HepG2 (cell line): ENCODE measurements at regions not wholly inside any gene's neighbourhood (a gene's known extent, or its start where the extent isn't known, plus 50 kb on each side); places are given as distances from the start of the nearest gene placed in this dataset.

Experiments used
- CEBPZ ChIP-seq: IDR thresholded peaks from 2 replicates; pipeline ENCODE4 v1.6.1; 2012; ENCODE audit warnings: low read length, improper control_type of control experiment
- CENPT ChIP-seq: sonication (generic); formaldehyde crosslinking; IDR thresholded peaks from 2 replicates; pipeline ENCODE4 v1.8.0; 2022; ENCODE audit warnings: low read depth, mild to moderate bottlenecking, moderate library complexity, missing genetic modification reagents
- ELF3 ChIP-seq: IDR thresholded peaks from 2 replicates; pipeline ENCODE4 v1.6.1; 2016; ENCODE audit warnings: missing genetic modification reagents, missing compliant biosample characterization
- HOXA9 ChIP-seq: sonication (generic); formaldehyde crosslinking; IDR thresholded peaks from 2 replicates; pipeline ENCODE4 v1.8.1; 2022; ENCODE audit warnings: missing genetic modification reagents, mild to moderate bottlenecking, moderate library complexity, borderline replicate concordance
- MYNN ChIP-seq: sonication (generic); formaldehyde crosslinking; IDR thresholded peaks from 2 replicates; pipeline ENCODE4 v1.4.0; 2020; ENCODE audit warnings: mild to moderate bottlenecking, low read depth, missing genetic modification reagents
- PHF20 ChIP-seq: sonication (generic); formaldehyde crosslinking; IDR thresholded peaks from 2 replicates; pipeline ENCODE4 v1.5.0; 2020; ENCODE audit warnings: mild to moderate bottlenecking, missing genetic modification reagents
- RXRB ChIP-seq: IDR thresholded peaks from 2 replicates; pipeline ENCODE4 v1.6.1; 2016; ENCODE audit warnings: borderline replicate concordance, missing genetic modification reagents, missing compliant biosample characterization
- SMAD3 ChIP-seq: sonication (generic); formaldehyde crosslinking; IDR thresholded peaks from 2 replicates; pipeline ENCODE4 v1.4.0; 2020; ENCODE audit warnings: missing genetic modification reagents
- YY1 ChIP-seq: IDR thresholded peaks from 2 replicates; pipeline ENCODE4 v1.6.1; 2011; ENCODE audit warnings: low read length, low read depth, moderate library complexity, mild to moderate bottlenecking; ENCODE audit not compliant: insufficient read depth, insufficient replicate concordance
- ZFP36 ChIP-seq: fragments of 150-350 bp; IDR thresholded peaks from 2 replicates; pipeline ENCODE4 v1.6.1; 2018; ENCODE audit warnings: borderline replicate concordance, low read length, low read depth; ENCODE audit not compliant: partially characterized antibody
- ZFP37 ChIP-seq: sonication (generic); formaldehyde crosslinking; IDR thresholded peaks from 2 replicates; pipeline ENCODE4 v1.4.0; 2020; ENCODE audit warnings: missing genetic modification reagents, borderline replicate concordance
- ZNF235 ChIP-seq: sonication (generic); formaldehyde crosslinking; IDR thresholded peaks from 2 replicates; pipeline ENCODE4 v1.8.1; 2023; ENCODE audit warnings: mild to moderate bottlenecking, missing genetic modification reagents, borderline replicate concordance
- ZNF605 ChIP-seq: sonication (generic); formaldehyde crosslinking; IDR thresholded peaks from 2 replicates; pipeline ENCODE4 v1.8.0; 2022; ENCODE audit warnings: mild to moderate bottlenecking, missing genetic modification reagents
- ZNF660 ChIP-seq: sonication (generic); formaldehyde crosslinking; IDR thresholded peaks from 2 replicates; pipeline ENCODE4 v1.5.1; 2020; ENCODE audit warnings: mild to moderate bottlenecking, low read depth, missing genetic modification reagents, borderline replicate concordance
- ZNF670 ChIP-seq: sonication (generic); formaldehyde crosslinking; IDR thresholded peaks from 2 replicates; pipeline ENCODE4 v1.8.0; 2022; ENCODE audit warnings: mild to moderate bottlenecking, missing genetic modification reagents, borderline replicate concordance
- TF ChIP-seq, protein P1 (sequence below): sonication (generic); formaldehyde crosslinking; IDR thresholded peaks from 2 replicates; pipeline ENCODE4 v1.5.1; 2020; ENCODE audit warnings: missing genetic modification reagents, mild to moderate bottlenecking, borderline replicate concordance
- TF ChIP-seq, protein P2 (sequence below): sonication (generic); formaldehyde crosslinking; IDR thresholded peaks from 2 replicates; pipeline ENCODE4 v1.4.0; 2020; ENCODE audit warnings: mild to moderate bottlenecking, missing genetic modification reagents
- TF ChIP-seq, protein P3 (sequence below): sonication (generic); IDR thresholded peaks from 2 replicates; pipeline ENCODE4 v1.6.1; 2016; ENCODE audit warnings: low read depth, borderline replicate concordance

- no peak for TF ChIP-seq HOXA9 (CRISPR knock-in tag)
- no peak for TF ChIP-seq MYNN (CRISPR knock-in tag)
- TF ChIP-seq, protein P1, sequence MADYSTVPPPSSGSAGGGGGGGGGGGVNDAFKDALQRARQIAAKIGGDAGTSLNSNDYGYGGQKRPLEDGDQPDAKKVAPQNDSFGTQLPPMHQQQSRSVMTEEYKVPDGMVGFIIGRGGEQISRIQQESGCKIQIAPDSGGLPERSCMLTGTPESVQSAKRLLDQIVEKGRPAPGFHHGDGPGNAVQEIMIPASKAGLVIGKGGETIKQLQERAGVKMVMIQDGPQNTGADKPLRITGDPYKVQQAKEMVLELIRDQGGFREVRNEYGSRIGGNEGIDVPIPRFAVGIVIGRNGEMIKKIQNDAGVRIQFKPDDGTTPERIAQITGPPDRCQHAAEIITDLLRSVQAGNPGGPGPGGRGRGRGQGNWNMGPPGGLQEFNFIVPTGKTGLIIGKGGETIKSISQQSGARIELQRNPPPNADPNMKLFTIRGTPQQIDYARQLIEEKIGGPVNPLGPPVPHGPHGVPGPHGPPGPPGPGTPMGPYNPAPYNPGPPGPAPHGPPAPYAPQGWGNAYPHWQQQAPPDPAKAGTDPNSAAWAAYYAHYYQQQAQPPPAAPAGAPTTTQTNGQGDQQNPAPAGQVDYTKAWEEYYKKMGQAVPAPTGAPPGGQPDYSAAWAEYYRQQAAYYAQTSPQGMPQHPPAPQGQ: no peak
- TF ChIP-seq, protein P2, sequence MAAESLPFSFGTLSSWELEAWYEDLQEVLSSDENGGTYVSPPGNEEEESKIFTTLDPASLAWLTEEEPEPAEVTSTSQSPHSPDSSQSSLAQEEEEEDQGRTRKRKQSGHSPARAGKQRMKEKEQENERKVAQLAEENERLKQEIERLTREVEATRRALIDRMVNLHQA (CRISPR knock-in tag): no peak
- peak; percentile 53; the same call in 1 of the 2 replicates for TF ChIP-seq RXRB
- peak; percentile 44 for TF ChIP-seq YY1
- TF ChIP-seq ZNF670 (CRISPR knock-in tag): no peak
- peak; percentile 50; the same call in 1 of the 2 replicates for TF ChIP-seq PHF20 (CRISPR knock-in tag)
- TF ChIP-seq ZFP36: no peak
- peak; percentile 63; the same call in 1 of the 2 replicates for TF ChIP-seq ZNF605 (CRISPR knock-in tag)
- no peak for TF ChIP-seq CEBPZ
- TF ChIP-seq, protein P3, sequence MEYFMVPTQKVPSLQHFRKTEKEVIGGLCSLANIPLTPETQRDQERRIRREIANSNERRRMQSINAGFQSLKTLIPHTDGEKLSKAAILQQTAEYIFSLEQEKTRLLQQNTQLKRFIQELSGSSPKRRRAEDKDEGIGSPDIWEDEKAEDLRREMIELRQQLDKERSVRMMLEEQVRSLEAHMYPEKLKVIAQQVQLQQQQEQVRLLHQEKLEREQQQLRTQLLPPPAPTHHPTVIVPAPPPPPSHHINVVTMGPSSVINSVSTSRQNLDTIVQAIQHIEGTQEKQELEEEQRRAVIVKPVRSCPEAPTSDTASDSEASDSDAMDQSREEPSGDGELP: no peak
- 0 out of 2 replicates have a peak, but pooled peaks have one; percentile 32 for TF ChIP-seq ZNF235 (CRISPR knock-in tag)
- TF ChIP-seq ELF3 (CRISPR knock-in tag): no peak
- TF ChIP-seq CENPT (CRISPR knock-in tag): no peak
- TF ChIP-seq ZFP37 (CRISPR knock-in tag): 0 out of 2 replicates have a peak, but pooled peaks have one; percentile 49
- TF ChIP-seq SMAD3: no peak
- TF ChIP-seq ZNF660 (CRISPR knock-in tag): no peak
Observed at GRCh38 chr3:188052169-188053035, 101.6 kb upstream of the LPP start (continued).
